Kidney (tissue), 13 donors: ENCODE measurements at regions not wholly inside any gene's neighbourhood (a gene's known extent, or its start where the extent isn't known, plus 50 kb on each side); places are given as distances from the start of the nearest gene placed in this dataset.

ENCODE experiments used
- DNase-seq, 5 donors: peaks; one replicate each; pipeline ENCODE4 v3.0.0-alpha.2; 2013 to 2020
- FAIRE-seq: peaks from 2 replicates; lab custom pipeline; 2012; peaks lifted over from hg19 to GRCh38; lab: Jason Lieb, UNC
- H3K27ac ChIP-seq, 2 donors: one replicate each; pipeline ENCODE4 v1.7.0; 2013; ENCODE audit warnings: low read depth in 2 of 2, low read length in 2 of 2, inconsistent platforms in 1 of 2
- H3K27me3 ChIP-seq: one replicate; pipeline ENCODE4 v1.7.1; 2013; ENCODE audit warnings: low read length, inconsistent platforms; ENCODE audit not compliant: control insufficient read depth, insufficient read depth
- H3K36me3 ChIP-seq, 3 donors: one replicate each; pipeline versions ENCODE4 v1.7.0 to v1.7.1; 2013; ENCODE audit warnings: low read length in 3 of 3, control low read depth in 1 of 3, inconsistent platforms in 1 of 3; ENCODE audit not compliant: insufficient read depth in 3 of 3, control insufficient read depth in 2 of 3
- H3K4me1 ChIP-seq, 3 donors: one replicate each; pipeline versions ENCODE4 v1.7.0 to v1.7.1; 2013; ENCODE audit warnings: low read length in 3 of 3, inconsistent platforms in 1 of 3, low read depth in 1 of 3; ENCODE audit not compliant: control insufficient read depth in 2 of 3, insufficient read depth in 2 of 3
- H3K4me3 ChIP-seq, 3 donors: one replicate each; pipeline versions ENCODE4 v1.7.0 to v1.8.1; 2013; ENCODE audit warnings: low read length in 3 of 3, control low read depth in 1 of 3, inconsistent platforms in 1 of 3
- H3K9ac ChIP-seq, 3 donors: one replicate each; pipeline versions ENCODE4 v1.7.0 to v1.7.1; 2013; ENCODE audit warnings: low read length in 3 of 3, control low read depth in 1 of 3, inconsistent platforms in 1 of 3
- H3K9me3 ChIP-seq, 3 donors: one replicate each; pipeline versions ENCODE4 v1.7.0 to v1.7.1; 2013; ENCODE audit warnings: low read length in 3 of 3, control low read depth in 1 of 3, inconsistent platforms in 1 of 3; ENCODE audit not compliant: control insufficient read depth in 2 of 3, insufficient read depth in 1 of 3
- intact Hi-C: fragments of 100-400 bp; cut with DNase I; formaldehyde crosslinking; loops from one replicate; pipeline ENCODE4 v1.11.1; 2022
- TF ChIP-seq, protein P1 (sequence below): IDR thresholded peaks from 3 replicates; pipeline ENCODE4 v1.5.1; 2012; ENCODE audit warnings: mild to moderate bottlenecking, moderate library complexity, borderline replicate concordance; ENCODE audit not compliant: insufficient read depth; ENCODE audit errors: extremely low read depth
- donor health status: control.
- donor health status: control.
- donor health status: control.
- donor health status: control.
- donor health status: control.
- donor health status: DM: yes; HTN: yes; CAD: no.
- donor health status: Normal renal cell carcinoma (clear cell type).

DNA sequence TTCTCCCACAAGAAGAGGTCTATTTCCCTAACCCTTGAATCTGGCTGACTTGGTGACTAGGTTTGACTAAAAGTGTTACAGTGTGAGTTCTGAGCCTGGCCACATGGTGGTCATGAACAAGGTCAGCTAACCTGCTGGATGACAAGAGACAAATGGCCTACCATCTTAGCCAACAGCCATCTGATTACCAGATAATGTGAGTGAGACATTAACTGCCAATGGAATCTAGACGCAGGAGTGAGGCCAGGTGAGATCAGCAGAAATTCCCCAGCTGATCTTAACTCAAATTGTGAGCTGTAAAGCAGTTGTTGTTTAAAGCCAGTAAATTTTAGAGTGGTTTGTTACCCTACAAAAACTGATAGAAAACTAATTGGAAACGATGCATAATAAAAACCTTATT is 320.0 kb downstream of the BRINP2 start:
- Histone ChIP-seq H3K9me3 (no peaks in the 10 kb centered on the region), H3K36me3 (no peaks in the 10 kb centered on the region), H3K27me3 (no peaks in the 10 kb centered on the region), H3K9ac (no peak overlapping the region), H3K27ac (no peak overlapping the region), H3K4me3 (no peak overlapping the region), H3K4me1 (no peaks in the 10 kb centered on the region)
- TF ChIP-seq, protein P1, sequence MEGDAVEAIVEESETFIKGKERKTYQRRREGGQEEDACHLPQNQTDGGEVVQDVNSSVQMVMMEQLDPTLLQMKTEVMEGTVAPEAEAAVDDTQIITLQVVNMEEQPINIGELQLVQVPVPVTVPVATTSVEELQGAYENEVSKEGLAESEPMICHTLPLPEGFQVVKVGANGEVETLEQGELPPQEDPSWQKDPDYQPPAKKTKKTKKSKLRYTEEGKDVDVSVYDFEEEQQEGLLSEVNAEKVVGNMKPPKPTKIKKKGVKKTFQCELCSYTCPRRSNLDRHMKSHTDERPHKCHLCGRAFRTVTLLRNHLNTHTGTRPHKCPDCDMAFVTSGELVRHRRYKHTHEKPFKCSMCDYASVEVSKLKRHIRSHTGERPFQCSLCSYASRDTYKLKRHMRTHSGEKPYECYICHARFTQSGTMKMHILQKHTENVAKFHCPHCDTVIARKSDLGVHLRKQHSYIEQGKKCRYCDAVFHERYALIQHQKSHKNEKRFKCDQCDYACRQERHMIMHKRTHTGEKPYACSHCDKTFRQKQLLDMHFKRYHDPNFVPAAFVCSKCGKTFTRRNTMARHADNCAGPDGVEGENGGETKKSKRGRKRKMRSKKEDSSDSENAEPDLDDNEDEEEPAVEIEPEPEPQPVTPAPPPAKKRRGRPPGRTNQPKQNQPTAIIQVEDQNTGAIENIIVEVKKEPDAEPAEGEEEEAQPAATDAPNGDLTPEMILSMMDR = no peak
- intact Hi-C loops = no loop called here
- no peak for FAIRE-seq
- no peak for DNase-seq

DNA sequence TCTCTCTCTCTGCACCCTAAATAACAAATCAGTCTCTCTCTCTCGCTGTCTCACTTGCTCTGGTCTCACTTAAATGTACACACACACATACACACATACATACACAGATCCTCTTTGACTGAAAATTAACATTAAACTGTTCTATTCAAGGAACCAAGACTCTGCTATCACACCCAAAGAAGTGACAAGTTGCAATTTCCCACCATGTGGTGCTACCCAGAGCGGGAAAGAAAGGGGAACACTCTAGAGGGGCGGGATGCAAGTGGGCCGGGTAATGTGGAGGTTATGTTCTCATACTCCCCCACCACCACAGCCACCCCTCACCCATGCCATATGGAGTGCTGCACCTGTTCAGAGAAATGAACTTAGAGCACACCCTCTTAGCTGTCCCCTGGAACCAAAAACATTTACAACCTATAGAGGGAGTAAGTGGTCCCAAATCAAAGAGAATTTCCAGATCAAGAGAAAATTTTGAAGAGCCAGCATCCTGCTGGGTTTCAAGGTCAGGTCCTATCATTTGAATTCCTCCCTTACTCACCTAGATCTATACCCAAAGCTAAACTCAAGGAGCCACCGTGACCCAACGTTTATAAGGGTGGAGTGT is 319.4 kb downstream of the BRINP2 start:
- no peaks in the 10 kb centered on the region for H3K9me3 ChIP-seq
- DNase-seq = no peak
- no peak overlapping the region for H3K9ac ChIP-seq
- H3K4me3 ChIP-seq = no peak overlapping the region
- H3K36me3 ChIP-seq = no peaks in the 10 kb centered on the region
- no peaks in the 10 kb centered on the region for H3K4me1 ChIP-seq
- TF ChIP-seq, protein P1 = no peak
- no peaks in the 10 kb centered on the region for H3K27me3 ChIP-seq
- no peak overlapping the region for H3K27ac ChIP-seq
- intact Hi-C loops = no loop called here
- FAIRE-seq = no peak

DNA sequence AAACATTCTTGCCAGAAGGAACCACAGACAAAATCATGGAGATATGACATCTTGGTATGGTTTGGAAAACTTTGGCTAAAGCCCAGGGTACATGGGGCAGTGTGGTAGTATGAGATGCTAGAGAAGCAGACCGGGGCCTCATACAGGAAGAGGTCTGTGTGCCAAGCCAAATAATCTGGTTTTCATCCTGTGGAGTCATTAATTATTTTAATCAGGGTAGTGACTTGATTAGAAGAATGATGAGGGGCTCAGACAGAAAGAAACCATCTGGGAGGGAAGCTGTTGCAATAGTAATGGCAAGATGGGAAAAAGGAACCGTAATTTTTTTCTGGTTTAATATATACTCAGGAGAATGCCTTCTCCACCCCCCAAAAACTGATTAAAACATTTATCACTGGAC is 318.0 kb downstream of the BRINP2 start:
- Histone ChIP-seq H3K27me3 (no peaks in the 10 kb centered on the region), H3K9me3 (no peaks in the 10 kb centered on the region), H3K36me3 (no peaks in the 10 kb centered on the region), H3K4me3 (no peak overlapping the region), H3K27ac (no peak overlapping the region), H3K9ac (no peak overlapping the region), H3K4me1 (no peaks in the 10 kb centered on the region)
- FAIRE-seq = no peak
- TF ChIP-seq, protein P1 = no peak
- intact Hi-C loops = no loop called here
- peak in 1 of 5 donors; percentile 27 for DNase-seq

DNA sequence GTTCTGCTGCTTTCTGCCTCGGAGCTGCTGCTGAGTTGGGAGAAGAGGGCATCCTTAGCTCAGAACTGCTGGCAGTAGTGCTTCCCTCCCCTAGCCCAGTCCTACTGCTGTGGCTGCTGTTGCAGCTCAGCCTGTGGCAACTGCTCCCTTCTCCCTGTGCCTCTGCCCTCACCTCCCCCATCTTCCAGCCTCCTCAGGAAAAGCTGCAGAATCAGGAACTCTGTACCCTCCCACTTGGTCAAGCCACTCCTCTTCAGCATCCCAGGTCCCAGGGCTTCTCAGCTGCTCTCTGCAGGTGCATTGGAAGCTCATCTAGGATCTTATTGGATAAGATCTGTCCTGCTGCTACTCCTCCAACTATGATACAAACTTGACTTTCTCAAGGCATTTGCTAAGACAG is 316.7 kb downstream of the BRINP2 start:
- intact Hi-C loops = no loop called here
- no peak for FAIRE-seq
- no peak for DNase-seq
- no peaks in the 10 kb centered on the region for H3K9me3 ChIP-seq
- no peaks in the 10 kb centered on the region for H3K27me3 ChIP-seq
- H3K9ac ChIP-seq = no peak overlapping the region
- TF ChIP-seq, protein P1 = no peak
- no peak overlapping the region for H3K27ac ChIP-seq
- H3K4me3 ChIP-seq = no peak overlapping the region
- H3K36me3 ChIP-seq = no peaks in the 10 kb centered on the region
- H3K4me1 ChIP-seq = no peaks in the 10 kb centered on the region
